Fibroblast of lung (primary cell): ENCODE measurements at regions not wholly inside any gene's neighbourhood (a gene's known extent, or its start where the extent isn't known, plus 50 kb on each side); places are given as distances from the start of the nearest gene placed in this dataset.

Source experiments
- CTCF ChIP-seq, 2 donors: IDR thresholded peaks in 1 of 2; conservative IDR thresholded peaks in 1 of 2; 1 replicate in 1 of 2; 2 replicates in 1 of 2; pipeline ENCODE4 v1.5.1; 2011 to 2012; ENCODE audit warnings: low read length in 2 of 2, control low read depth in 1 of 2, inconsistent platforms in 1 of 2, low read depth in 1 of 2, mild to moderate bottlenecking in 1 of 2
- EZH2 ChIP-seq: IDR thresholded peaks from 2 replicates; pipeline ENCODE4 v1.5.1; 2012; ENCODE audit warnings: low read length, control low read depth, mild to moderate bottlenecking; ENCODE audit errors: missing control alignments

- no peak for TF ChIP-seq EZH2
- no peak for TF ChIP-seq CTCF (conservative IDR thresholded peaks at IDR 0.05 in 1 of 2, IDR thresholded peaks at IDR 0.05 in 1 of 2; ENCODE audit: low read depth in 1 of 2, low read length in 2 of 2)
These were observed 200.7 kb downstream of the LURAP1L start for GRCh38 chr9:12975496-12975895.
